SK-N-SH (cell line): ENCODE measurements at regions not wholly inside any gene's neighbourhood (a gene's known extent, or its start where the extent isn't known, plus 50 kb on each side); places are given as distances from the start of the nearest gene placed in this dataset.

ENCODE experiments used
- CTCF ChIA-PET: fragments of 300-600, 350-600 bp; formaldehyde crosslinking; extraction: SDS; loops from one replicate; lab custom pipeline; 2021; lab: Yijun Ruan, JAX
- POLR2A ChIA-PET: fragments of 350-600 bp; sonication (Branson Sonifier 250); formaldehyde crosslinking; extraction: SDS; loops from one replicate; lab custom pipeline; 2020; ENCODE audit warnings: antibody characterized with exemption, inconsistent platforms; lab: Yijun Ruan, JAX
- DNase-seq: peaks from one replicate; pipeline ENCODE4 v3.0.0; 2012
- H2AFZ ChIP-seq: fragments of 200-600 bp; sonication (generic); 2 replicates; pipeline ENCODE4 v1.8.1; 2016; ENCODE audit warnings: antibody characterized with exemption, mild to moderate bottlenecking, low read depth
- H3F3A ChIP-seq: fragments of 200-600 bp; sonication (generic); replicated peaks from 2 replicates; pipeline ENCODE3; 2016; ENCODE audit warnings: antibody characterized with exemption, mild to moderate bottlenecking; ENCODE audit not compliant: insufficient read depth
- H3K27ac ChIP-seq, 2 experiments: fragments of 200-500 bp in 1 of 2; fragments of 200-600 bp in 1 of 2; sonication (Bioruptor generic) in 1 of 2; sonication (generic), shearing (Covaris generic) in 1 of 2; 2 replicates each; pipeline versions ENCODE4 v1.5.1 to v1.6.1; 2014 to 2016; ENCODE audit warnings: low read depth in 2 of 2, inconsistent platforms in 1 of 2, low read length in 1 of 2, mild to moderate bottlenecking in 1 of 2, mixed read lengths in 1 of 2
- H3K27me3 ChIP-seq: fragments of 200-600 bp; sonication (generic), shearing (Covaris generic); 2 replicates; pipeline ENCODE4 v1.6.1; 2016; ENCODE audit warnings: mixed run types; ENCODE audit not compliant: insufficient read depth
- H3K36me3 ChIP-seq, 2 experiments: fragments of 200-500 bp in 1 of 2; fragments of 200-600 bp in 1 of 2; sonication (Bioruptor generic) in 1 of 2; sonication (generic) in 1 of 2; replicated peaks in 1 of 2; 2 replicates each; pipeline versions ENCODE3 to v1.5.1; 2014 to 2016; ENCODE audit warnings: low read length in 1 of 2, mild to moderate bottlenecking in 1 of 2; ENCODE audit not compliant: insufficient read depth in 2 of 2, control insufficient read depth in 1 of 2
- H3K4me1 ChIP-seq, 2 experiments: fragments of 200-500 bp in 1 of 2; fragments of 200-600 bp in 1 of 2; sonication (Bioruptor generic) in 1 of 2; sonication (generic), shearing (Covaris generic) in 1 of 2; 2 replicates each; pipeline versions ENCODE4 v1.5.1 to v1.6.1; 2014 to 2016; ENCODE audit warnings: low read depth in 1 of 2, low read length in 1 of 2, mixed run types in 1 of 2; ENCODE audit not compliant: insufficient read depth in 2 of 2, control insufficient read depth in 1 of 2
- H3K4me2 ChIP-seq: fragments of 200-600 bp; sonication (generic), shearing (Covaris generic); 2 replicates; pipeline ENCODE4 v1.6.1; 2017; ENCODE audit warnings: mixed run types
- H3K4me3 ChIP-seq, 2 experiments: fragments of 200-500 bp in 1 of 2; fragments of 200-600 bp in 1 of 2; sonication (Bioruptor generic) in 1 of 2; sonication (generic), shearing (Covaris generic) in 1 of 2; 2 replicates each; pipeline versions ENCODE4 v1.5.1 to v1.8.1; 2014 to 2016; ENCODE audit warnings: low read depth in 2 of 2, inconsistent platforms in 1 of 2, low read length in 1 of 2, mild to moderate bottlenecking in 1 of 2, mixed read lengths in 1 of 2, moderate library complexity in 1 of 2
- H3K79me2 ChIP-seq: fragments of 200-600 bp; sonication (generic); 2 replicates; pipeline ENCODE4 v1.8.1; 2017; ENCODE audit warnings: mild to moderate bottlenecking; ENCODE audit not compliant: insufficient read depth
- H3K9ac ChIP-seq: fragments of 200-600 bp; sonication (generic); 2 replicates; pipeline ENCODE4 v1.6.1; 2017; ENCODE audit warnings: mixed run types
- H3K9me2 ChIP-seq: fragments of 200-600 bp; sonication (generic); 2 replicates; pipeline ENCODE4 v1.6.1; 2017; ENCODE audit warnings: mixed run types
- H3K9me3 ChIP-seq: fragments of 200-600 bp; sonication (generic); 2 replicates; pipeline ENCODE4 v1.6.1; 2017; ENCODE audit warnings: mixed run types, mild to moderate bottlenecking, moderate library complexity
- H4K20me1 ChIP-seq: fragments of 200-600 bp; sonication (generic); 2 replicates; pipeline ENCODE4 v1.6.1; 2017; ENCODE audit warnings: mild to moderate bottlenecking, mixed run types; ENCODE audit not compliant: insufficient read depth
- CHD2 ChIP-seq: fragments of 150-350 bp; IDR thresholded peaks from 2 replicates; pipeline ENCODE4 v1.6.1; 2018; ENCODE audit warnings: low read length; ENCODE audit not compliant: partially characterized antibody
- ELF1 ChIP-seq: IDR thresholded peaks from 2 replicates; pipeline ENCODE4 v1.4.0; 2012
- EP300 ChIP-seq, 2 experiments: IDR thresholded peaks; 2 replicates each; pipeline versions ENCODE4 v1.4.0 to v1.6.1; 2012; ENCODE audit warnings: borderline replicate concordance in 1 of 2, low read depth in 1 of 2, low read length in 1 of 2
- FOXM1 ChIP-seq: IDR thresholded peaks from 2 replicates; pipeline ENCODE4 v1.4.0; 2012; ENCODE audit warnings: low read depth, mild to moderate bottlenecking
- JUND ChIP-seq: IDR thresholded peaks from 2 replicates; pipeline ENCODE4 v1.4.0; 2012
- MEF2A ChIP-seq: IDR thresholded peaks from 2 replicates; pipeline ENCODE4 v1.4.0; 2012; ENCODE audit warnings: low read depth, borderline replicate concordance
- POLR2AphosphoS5 ChIP-seq: IDR thresholded peaks from 2 replicates; pipeline ENCODE4 v1.6.1; 2012; ENCODE audit warnings: low read depth, low read length
- RAD21 ChIP-seq: IDR thresholded peaks from 2 replicates; pipeline ENCODE4 v1.6.1; 2012; ENCODE audit warnings: mild to moderate bottlenecking, low read length
- RCOR1 ChIP-seq: fragments of 150-350 bp; IDR thresholded peaks from 2 replicates; pipeline ENCODE4 v1.6.1; 2017; ENCODE audit warnings: antibody characterized with exemption, low read length
- RFX5 ChIP-seq: IDR thresholded peaks from 2 replicates; pipeline ENCODE4 v1.6.1; 2012; ENCODE audit warnings: mild to moderate bottlenecking, improper control_type of control experiment, low read length
- TAF1 ChIP-seq: IDR thresholded peaks from 2 replicates; pipeline ENCODE4 v1.6.1; 2012; ENCODE audit warnings: low read depth, mild to moderate bottlenecking, low read length, moderate library complexity, borderline replicate concordance
- TEAD4 ChIP-seq: IDR thresholded peaks from 2 replicates; pipeline ENCODE4 v1.4.0; 2012; ENCODE audit warnings: mild to moderate bottlenecking, borderline replicate concordance; ENCODE audit not compliant: insufficient read depth
- WGBS: methylation state at CpG from one replicate; pipeline ENCODE4 v1.1.6; 2017; ENCODE audit warnings: low lambda C conversion rate; 5-methylcytosine and 5-hydroxymethylcytosine counted together
- TF ChIP-seq, protein P1 (sequence below): IDR thresholded peaks from 2 replicates; pipeline ENCODE4 v1.4.0; 2012; ENCODE audit warnings: low read depth, borderline replicate concordance
- TF ChIP-seq, protein P2 (sequence below): IDR thresholded peaks from 2 replicates; pipeline ENCODE4 v1.4.0; 2012; ENCODE audit warnings: low read depth, borderline replicate concordance
- TF ChIP-seq, protein P3 (sequence below): IDR thresholded peaks from 2 replicates; pipeline ENCODE4 v1.4.0; 2012; ENCODE audit warnings: low read depth
- TF ChIP-seq, protein P4 (sequence below): IDR thresholded peaks from 2 replicates; pipeline ENCODE4; 2012

- no peak overlapping the region; a peak in 1 of 4 replicates for H3K27ac ChIP-seq
- POLR2A ChIA-PET, result no interaction called here
- TF ChIP-seq, protein P1, sequence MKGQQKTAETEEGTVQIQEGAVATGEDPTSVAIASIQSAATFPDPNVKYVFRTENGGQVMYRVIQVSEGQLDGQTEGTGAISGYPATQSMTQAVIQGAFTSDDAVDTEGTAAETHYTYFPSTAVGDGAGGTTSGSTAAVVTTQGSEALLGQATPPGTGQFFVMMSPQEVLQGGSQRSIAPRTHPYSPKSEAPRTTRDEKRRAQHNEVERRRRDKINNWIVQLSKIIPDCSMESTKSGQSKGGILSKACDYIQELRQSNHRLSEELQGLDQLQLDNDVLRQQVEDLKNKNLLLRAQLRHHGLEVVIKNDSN, result no peak
- TF ChIP-seq JUND (no peak), RCOR1 (no peak), ELF1 (no peak), TEAD4 (no peak), TAF1 (no peak), RFX5 (no peak), POLR2AphosphoS5 (no peak), CHD2 (no peak), RAD21 (no peak), MEF2A (no peak), EP300 (IDR thresholded peaks at IDR 0.05; ENCODE audit: borderline replicate concordance in 1 of 2, low read depth in 1 of 2, low read length in 1 of 2) (no peak), FOXM1 (no peak)
- TF ChIP-seq, protein P2, sequence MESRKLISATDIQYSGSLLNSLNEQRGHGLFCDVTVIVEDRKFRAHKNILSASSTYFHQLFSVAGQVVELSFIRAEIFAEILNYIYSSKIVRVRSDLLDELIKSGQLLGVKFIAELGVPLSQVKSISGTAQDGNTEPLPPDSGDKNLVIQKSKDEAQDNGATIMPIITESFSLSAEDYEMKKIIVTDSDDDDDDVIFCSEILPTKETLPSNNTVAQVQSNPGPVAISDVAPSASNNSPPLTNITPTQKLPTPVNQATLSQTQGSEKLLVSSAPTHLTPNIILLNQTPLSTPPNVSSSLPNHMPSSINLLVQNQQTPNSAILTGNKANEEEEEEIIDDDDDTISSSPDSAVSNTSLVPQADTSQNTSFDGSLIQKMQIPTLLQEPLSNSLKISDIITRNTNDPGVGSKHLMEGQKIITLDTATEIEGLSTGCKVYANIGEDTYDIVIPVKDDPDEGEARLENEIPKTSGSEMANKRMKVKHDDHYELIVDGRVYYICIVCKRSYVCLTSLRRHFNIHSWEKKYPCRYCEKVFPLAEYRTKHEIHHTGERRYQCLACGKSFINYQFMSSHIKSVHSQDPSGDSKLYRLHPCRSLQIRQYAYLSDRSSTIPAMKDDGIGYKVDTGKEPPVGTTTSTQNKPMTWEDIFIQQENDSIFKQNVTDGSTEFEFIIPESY, result no peak
- TF ChIP-seq, protein P3, sequence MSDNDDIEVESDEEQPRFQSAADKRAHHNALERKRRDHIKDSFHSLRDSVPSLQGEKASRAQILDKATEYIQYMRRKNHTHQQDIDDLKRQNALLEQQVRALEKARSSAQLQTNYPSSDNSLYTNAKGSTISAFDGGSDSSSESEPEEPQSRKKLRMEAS, result no peak
- TF ChIP-seq, protein P4, sequence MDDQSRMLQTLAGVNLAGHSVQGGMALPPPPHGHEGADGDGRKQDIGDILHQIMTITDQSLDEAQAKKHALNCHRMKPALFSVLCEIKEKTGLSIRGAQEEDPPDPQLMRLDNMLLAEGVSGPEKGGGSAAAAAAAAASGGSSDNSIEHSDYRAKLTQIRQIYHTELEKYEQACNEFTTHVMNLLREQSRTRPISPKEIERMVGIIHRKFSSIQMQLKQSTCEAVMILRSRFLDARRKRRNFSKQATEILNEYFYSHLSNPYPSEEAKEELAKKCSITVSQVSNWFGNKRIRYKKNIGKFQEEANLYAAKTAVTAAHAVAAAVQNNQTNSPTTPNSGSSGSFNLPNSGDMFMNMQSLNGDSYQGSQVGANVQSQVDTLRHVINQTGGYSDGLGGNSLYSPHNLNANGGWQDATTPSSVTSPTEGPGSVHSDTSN, result no peak
- TF ChIP-seq, all 33 proteins: peak for 0
Measured at GRCh38 chr4:17188125-17188524, 289.7 kb upstream of the LDB2 start.

DNA sequence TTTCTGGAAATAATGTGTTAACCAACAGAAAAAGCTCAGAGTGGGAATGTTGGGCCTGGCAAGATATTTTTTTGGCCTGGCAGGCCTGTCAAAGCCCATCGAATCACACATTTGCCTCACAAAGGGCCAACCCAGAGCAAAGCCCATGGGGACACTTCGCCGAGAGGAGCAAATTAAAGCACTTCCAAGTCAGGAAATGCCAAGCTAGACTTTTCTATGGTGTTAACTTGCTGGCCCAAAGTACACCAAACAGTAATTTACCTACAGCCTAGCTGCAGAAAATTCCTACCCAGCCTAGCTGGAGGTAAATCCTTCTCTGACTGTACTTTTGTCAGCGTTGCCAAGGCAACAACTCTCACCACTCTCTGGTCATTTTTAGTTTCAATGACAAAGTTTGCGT lies 288.6 kb upstream of the LDB2 start:
- Histone ChIP-seq H3K27me3 (no peaks in the 10 kb centered on the region), H3K4me1 (peaks cover 0 to 9% of the 10 kb centered on the region in 2 experiments; a peak in 2 of 4 replicates), H2AFZ (no peak overlapping the region), H3K4me2 (no peak overlapping the region), H3K36me3 (no peaks in the 10 kb centered on the region), H3K9me2 (no peaks in the 10 kb centered on the region), H3F3A (peaks cover under 1% of the 10 kb centered on the region), H3K9ac (no peak overlapping the region), H4K20me1 (no peaks in the 10 kb centered on the region), H3K4me3 (no peak overlapping the region), H3K79me2 (no peaks in the 10 kb centered on the region), H3K9me3 (no peaks in the 10 kb centered on the region), H3K27ac (no peak overlapping the region)
- ChIA-PET POLR2A (no interaction called here), CTCF (no interaction called here)
- no peak for DNase-seq
- WGBS, result 81% methylated on average over 5 of the region's 5 CpGs
- TF ChIP-seq, protein P2, result no peak

More at GRCh38 chr4:17188125-17188524, 289.7 kb upstream of the LDB2 start:
- H3K4me1 ChIP-seq, result peaks cover 5 to 9% of the 10 kb centered on the region in 2 experiments; a peak in 3 of 4 replicates
- H3K36me3 ChIP-seq, result no peaks in the 10 kb centered on the region
- no peak overlapping the region for H3K4me3 ChIP-seq
- no peak overlapping the region for H3K9ac ChIP-seq
- CTCF ChIA-PET, result interaction anchor here (0.9 to 2.1 kb wide), 3 partner anchors 14 to 45 kb away, joined by 3 to 6 read pairs (median 5); no protein-coding TSS in a partner anchor
- H3K9me2 ChIP-seq, result no peaks in the 10 kb centered on the region
- H3K27me3 ChIP-seq, result no peaks in the 10 kb centered on the region
- H3K9me3 ChIP-seq, result no peaks in the 10 kb centered on the region
- no peaks in the 10 kb centered on the region for H4K20me1 ChIP-seq
- no peak for DNase-seq
- H3K4me2 ChIP-seq, result no peak overlapping the region
- no peak overlapping the region for H2AFZ ChIP-seq
- 39% methylated on average over 3 of the region's 3 CpGs for WGBS
- peaks cover 6% of the 10 kb centered on the region for H3F3A ChIP-seq
- no peaks in the 10 kb centered on the region for H3K79me2 ChIP-seq
